Neural progenitor cell (in vitro differentiated cells): ENCODE measurements at regions not wholly inside any gene's neighbourhood (a gene's known extent, or its start where the extent isn't known, plus 50 kb on each side); places are given as distances from the start of the nearest gene placed in this dataset.

Experiments used
- EZH2 ChIP-seq: fragments of 200-600 bp; sonication (generic); IDR thresholded peaks from 2 replicates; pipeline ENCODE4 v1.6.1; 2017; ENCODE audit warnings: antibody characterized with exemption, mild to moderate bottlenecking, moderate library complexity
- EZH2phosphoT487 ChIP-seq: fragments of 200-600 bp; sonication (generic); IDR thresholded peaks from 2 replicates; pipeline ENCODE4 v1.6.1; 2017; ENCODE audit warnings: antibody characterized with exemption
- TF ChIP-seq, protein P1 (sequence below): fragments of 200-600 bp; sonication (generic); IDR thresholded peaks from 2 replicates; pipeline ENCODE4 v1.5.1; 2017; ENCODE audit warnings: antibody characterized with exemption, mild to moderate bottlenecking

DNA sequence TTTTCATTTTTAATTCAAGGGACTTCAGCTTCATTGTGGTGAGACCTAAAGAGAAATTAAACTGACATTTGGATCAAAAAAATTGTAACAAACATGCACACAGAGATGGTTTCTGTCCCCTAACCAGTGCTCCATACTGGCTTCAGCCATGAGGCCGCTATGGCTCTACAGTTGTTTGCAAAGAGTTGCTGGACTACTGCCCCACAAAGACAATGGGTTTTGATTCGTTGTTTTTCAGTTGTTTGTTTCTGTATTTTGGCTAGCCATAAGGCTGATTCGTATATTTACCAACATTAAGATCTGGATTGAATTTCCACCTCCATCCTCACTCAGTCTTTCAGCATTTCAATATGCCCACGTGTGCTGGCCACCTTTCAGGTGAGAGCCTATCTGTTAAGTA lies 163.7 kb upstream of the KIF2A start:
- TF ChIP-seq, protein P1, sequence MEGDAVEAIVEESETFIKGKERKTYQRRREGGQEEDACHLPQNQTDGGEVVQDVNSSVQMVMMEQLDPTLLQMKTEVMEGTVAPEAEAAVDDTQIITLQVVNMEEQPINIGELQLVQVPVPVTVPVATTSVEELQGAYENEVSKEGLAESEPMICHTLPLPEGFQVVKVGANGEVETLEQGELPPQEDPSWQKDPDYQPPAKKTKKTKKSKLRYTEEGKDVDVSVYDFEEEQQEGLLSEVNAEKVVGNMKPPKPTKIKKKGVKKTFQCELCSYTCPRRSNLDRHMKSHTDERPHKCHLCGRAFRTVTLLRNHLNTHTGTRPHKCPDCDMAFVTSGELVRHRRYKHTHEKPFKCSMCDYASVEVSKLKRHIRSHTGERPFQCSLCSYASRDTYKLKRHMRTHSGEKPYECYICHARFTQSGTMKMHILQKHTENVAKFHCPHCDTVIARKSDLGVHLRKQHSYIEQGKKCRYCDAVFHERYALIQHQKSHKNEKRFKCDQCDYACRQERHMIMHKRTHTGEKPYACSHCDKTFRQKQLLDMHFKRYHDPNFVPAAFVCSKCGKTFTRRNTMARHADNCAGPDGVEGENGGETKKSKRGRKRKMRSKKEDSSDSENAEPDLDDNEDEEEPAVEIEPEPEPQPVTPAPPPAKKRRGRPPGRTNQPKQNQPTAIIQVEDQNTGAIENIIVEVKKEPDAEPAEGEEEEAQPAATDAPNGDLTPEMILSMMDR: no peak
- TF ChIP-seq EZH2 (no peak), EZH2phosphoT487 (no peak)
